H9 (cell line): ENCODE measurements at regions not wholly inside any gene's neighbourhood (a gene's known extent, or its start where the extent isn't known, plus 50 kb on each side); places are given as distances from the start of the nearest gene placed in this dataset.

Experiments used
- DNase-seq: peaks from one replicate; pipeline ENCODE4 v3.0.0-alpha.2; 2017
- H2AFZ ChIP-seq: one replicate; pipeline ENCODE4 v1.6.1; 2013; ENCODE audit warnings: mild to moderate bottlenecking, low read length, control low read depth, moderate library complexity
- H2AK5ac ChIP-seq: 2 replicates; pipeline ENCODE4 v1.6.1; 2013; ENCODE audit warnings: low read length, control low read depth, mixed read lengths; ENCODE audit not compliant: insufficient read length
- H2BK120ac ChIP-seq: one replicate; pipeline ENCODE4 v1.6.1; 2013; ENCODE audit warnings: low read depth, mild to moderate bottlenecking, low read length, control low read depth, inconsistent platforms; ENCODE audit not compliant: poor library complexity, severe bottlenecking
- H2BK12ac ChIP-seq: 2 replicates; pipeline ENCODE4 v1.6.1; 2013; ENCODE audit warnings: low read length, control low read depth, mixed read lengths, low read depth; ENCODE audit not compliant: insufficient read length
- H2BK15ac ChIP-seq: 2 replicates; pipeline ENCODE4 v1.6.1; 2013; ENCODE audit warnings: low read depth, low read length, control low read depth
- H2BK20ac ChIP-seq: one replicate; pipeline ENCODE4 v1.6.1; 2013; ENCODE audit warnings: low read depth, mild to moderate bottlenecking, low read length, control low read depth, inconsistent platforms; ENCODE audit not compliant: poor library complexity, severe bottlenecking
- H2BK5ac ChIP-seq: 2 replicates; pipeline ENCODE4 v1.6.1; 2013; ENCODE audit warnings: low read length, control low read depth, mixed read lengths; ENCODE audit not compliant: insufficient read length
- H3K14ac ChIP-seq: 2 replicates; pipeline ENCODE4 v1.6.1; 2013; ENCODE audit warnings: low read length, control low read depth; ENCODE audit not compliant: insufficient read depth
- H3K18ac ChIP-seq: 2 replicates; pipeline ENCODE4 v1.6.1; 2013; ENCODE audit warnings: low read depth, mild to moderate bottlenecking, mixed read lengths, low read length, control low read depth; ENCODE audit not compliant: insufficient read length
- H3K23ac ChIP-seq: 2 replicates; pipeline ENCODE4 v1.6.1; 2013; ENCODE audit warnings: low read length, control low read depth, mixed read lengths, low read depth; ENCODE audit not compliant: insufficient read length
- H3K23me2 ChIP-seq: 2 replicates; pipeline ENCODE4 v1.6.1; 2013; ENCODE audit warnings: low read depth, mild to moderate bottlenecking, mixed read lengths, low read length, control low read depth; ENCODE audit not compliant: insufficient read length, poor library complexity, severe bottlenecking
- H3K27ac ChIP-seq: 2 replicates; pipeline ENCODE4 v1.5.1; 2013; ENCODE audit warnings: low read length, control low read depth, mixed read lengths, low read depth; ENCODE audit not compliant: insufficient read length
- H3K27me3 ChIP-seq: 2 replicates; pipeline ENCODE4 v1.6.1; 2013; ENCODE audit warnings: low read length, control low read depth, inconsistent platforms; ENCODE audit not compliant: insufficient read depth
- H3K4ac ChIP-seq: 2 replicates; pipeline ENCODE4 v1.6.1; 2013; ENCODE audit warnings: low read depth, mild to moderate bottlenecking, control low read depth, inconsistent platforms, low read length, moderate library complexity
- H3K4me1 ChIP-seq: 2 replicates; pipeline ENCODE4 v1.6.1; 2013; ENCODE audit warnings: low read length, control low read depth, inconsistent platforms; ENCODE audit not compliant: insufficient read depth
- H3K4me2 ChIP-seq: 2 replicates; pipeline ENCODE4 v1.6.1; 2013; ENCODE audit warnings: low read length, control low read depth, mixed read lengths; ENCODE audit not compliant: insufficient read length, insufficient read depth
- H3K56ac ChIP-seq: 2 replicates; pipeline ENCODE4 v1.6.1; 2013; ENCODE audit warnings: low read depth, mild to moderate bottlenecking, mixed read lengths, low read length, control low read depth; ENCODE audit not compliant: insufficient read length
- H3K79me1 ChIP-seq: 2 replicates; pipeline ENCODE4 v1.6.1; 2013; ENCODE audit warnings: low read depth, mild to moderate bottlenecking, moderate library complexity, low read length, control low read depth, inconsistent platforms; ENCODE audit not compliant: insufficient read depth, poor library complexity, severe bottlenecking
- H3K79me2 ChIP-seq: 2 replicates; pipeline ENCODE4 v1.6.1; 2013; ENCODE audit warnings: low read length, control low read depth, inconsistent platforms; ENCODE audit not compliant: insufficient read depth
- H3K9ac ChIP-seq: 2 replicates; pipeline ENCODE4 v1.6.1; 2013; ENCODE audit warnings: low read length, control low read depth, mixed read lengths; ENCODE audit not compliant: insufficient read length; ENCODE audit errors: extremely low read depth
- H3K9me3 ChIP-seq: one replicate; pipeline ENCODE4 v1.6.1; 2013; ENCODE audit warnings: low read depth, low read length, inconsistent platforms; ENCODE audit not compliant: control insufficient read depth
- H3T11ph ChIP-seq: one replicate; pipeline ENCODE4 v1.6.1; 2013; ENCODE audit warnings: mild to moderate bottlenecking, low read length, control low read depth, inconsistent platforms
- H4K20me1 ChIP-seq: one replicate; pipeline ENCODE4 v1.6.1; 2013; ENCODE audit not compliant: control insufficient read depth, insufficient read length, insufficient read depth
- H4K5ac ChIP-seq: 2 replicates; pipeline ENCODE4 v1.6.1; 2013; ENCODE audit warnings: low read depth, mild to moderate bottlenecking, mixed read lengths, low read length, control low read depth; ENCODE audit not compliant: insufficient read length
- H4K8ac ChIP-seq: replicated peaks from 2 replicates; pipeline ENCODE4 v1.6.1; 2013; ENCODE audit warnings: low read length, control low read depth, mixed read lengths, low read depth; ENCODE audit not compliant: insufficient read length
- H4K91ac ChIP-seq: 2 replicates; pipeline ENCODE4 v1.6.1; 2013; ENCODE audit warnings: low read depth, mild to moderate bottlenecking, moderate library complexity, mixed read lengths, low read length, control low read depth; ENCODE audit not compliant: insufficient read length
- H3K27ac Mint-ChIP-seq, 3 experiments: 2 replicates in 2 of 3; 3 replicates in 1 of 3; pipeline ENCODE4 v1.8.0; 2020 to 2021; ENCODE audit warnings: mixed read lengths in 3 of 3, mild to moderate bottlenecking in 1 of 3, moderate library complexity in 1 of 3
- H3K27me3 Mint-ChIP-seq: 2 replicates; pipeline ENCODE4 v1.8.0; 2021; ENCODE audit warnings: low read depth, mild to moderate bottlenecking, moderate library complexity, mixed read lengths
- H3K36me3 Mint-ChIP-seq, 3 experiments: 2 replicates in 2 of 3; 3 replicates in 1 of 3; pipeline ENCODE4 v1.8.0; 2020 to 2021; ENCODE audit warnings: low read depth in 3 of 3, mixed read lengths in 3 of 3; ENCODE audit not compliant: insufficient read depth in 1 of 3
- H3K4me1 Mint-ChIP-seq, 2 experiments: 2 replicates each; pipeline ENCODE4 v1.8.0; 2020; ENCODE audit warnings: mixed read lengths in 2 of 2
- H3K4me3 Mint-ChIP-seq, 2 experiments: 2 replicates in 1 of 2; 3 replicates in 1 of 2; pipeline ENCODE4 v1.8.0; 2020 to 2021; ENCODE audit warnings: mild to moderate bottlenecking in 2 of 2, mixed read lengths in 2 of 2, moderate library complexity in 1 of 2
- H3K9me3 Mint-ChIP-seq, 2 experiments: 2 replicates in 1 of 2; 3 replicates in 1 of 2; pipeline ENCODE4 v1.8.0; 2020; ENCODE audit warnings: mild to moderate bottlenecking in 2 of 2, mixed read lengths in 2 of 2, moderate library complexity in 1 of 2
- WGBS: extraction: QIAGEN DNeasy Blood & Tissue Kit; methylation state at CpG from one replicate; pipeline ENCODE4 v1.1.7; 2013; ENCODE audit warnings: missing lambda C conversion rate, low lambda C conversion rate, mixed read lengths; ENCODE audit not compliant: insufficient read length; ENCODE audit errors: extremely low coverage; 5-methylcytosine and 5-hydroxymethylcytosine counted together
- TF ChIP-seq, protein P1 (sequence below): fragments of 200-600 bp; sonication (generic); conservative IDR thresholded peaks from 3 replicates; pipeline ENCODE4 v1.8.0; 2021; ENCODE audit warnings: antibody characterized with exemption, mild to moderate bottlenecking

DNA sequence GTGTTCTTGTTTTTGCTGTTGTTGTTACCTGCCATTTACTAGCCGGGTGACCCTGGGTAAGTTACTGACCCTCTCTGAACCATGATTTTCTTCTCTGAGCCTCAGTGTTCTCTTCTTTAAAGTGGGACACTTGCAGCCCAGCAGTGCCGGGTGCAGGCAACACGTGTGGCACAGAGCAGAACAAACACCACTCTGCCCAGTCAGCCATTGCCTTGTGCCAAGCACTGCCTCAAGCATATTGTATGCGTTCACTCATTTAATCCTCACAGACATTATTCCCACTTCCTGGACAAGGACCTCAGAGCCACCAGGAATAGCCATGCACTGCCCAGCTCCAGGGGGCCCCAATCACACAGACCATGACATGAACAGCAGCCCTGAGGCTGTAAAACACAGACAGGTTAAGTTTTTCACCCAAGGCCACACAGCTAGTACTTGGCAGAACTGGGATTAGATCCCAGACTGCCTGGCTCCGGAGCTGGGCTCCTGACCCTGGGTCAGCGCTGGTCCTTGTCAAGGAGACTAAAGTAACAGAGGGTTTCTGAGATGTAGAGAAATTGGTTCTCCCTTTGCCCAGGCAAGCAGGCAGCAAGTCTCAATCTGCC is 74.0 kb upstream of the PTPN1 start:
- Histone ChIP-seq H3K23me2 (no peaks in the 10 kb centered on the region), H2AK5ac (no peak overlapping the region), H3K14ac (no peak overlapping the region), H4K91ac (no peak overlapping the region), H4K8ac (no peak overlapping the region), H3K79me1 (no peaks in the 10 kb centered on the region), H3K4me1 (no peaks in the 10 kb centered on the region), H3T11ph (no peak overlapping the region), H3K23ac (no peak overlapping the region), H2BK20ac (no peak overlapping the region), H3K4ac (no peak overlapping the region), H3K56ac (no peak overlapping the region), H3K18ac (no peak overlapping the region), H2BK120ac (no peak overlapping the region), H4K20me1 (no peaks in the 10 kb centered on the region), H3K4me2 (no peak overlapping the region), H3K79me2 (no peaks in the 10 kb centered on the region), H3K27me3 (no peaks in the 10 kb centered on the region), H3K27ac (no peak overlapping the region), H2BK12ac (no peak overlapping the region), H3K9me3 (no peaks in the 10 kb centered on the region), H4K5ac (no peak overlapping the region), H2BK5ac (no peak overlapping the region), H2AFZ (no peak overlapping the region), H3K9ac (no peak overlapping the region), H2BK15ac (no peak overlapping the region)
- Mint-ChIP-seq H3K4me3 (no peak overlapping the region), H3K9me3 (no peaks in the 10 kb centered on the region; a peak in 1 of 5 replicates), H3K36me3 (no peaks in the 10 kb centered on the region), H3K27me3 (no peaks in the 10 kb centered on the region), H3K4me1 (peaks cover 20 to 30% of the 10 kb centered on the region in 2 experiments), H3K27ac (no peak overlapping the region; a peak in 1 of 7 replicates)
- DNase-seq, result no peak
- TF ChIP-seq, protein P1, sequence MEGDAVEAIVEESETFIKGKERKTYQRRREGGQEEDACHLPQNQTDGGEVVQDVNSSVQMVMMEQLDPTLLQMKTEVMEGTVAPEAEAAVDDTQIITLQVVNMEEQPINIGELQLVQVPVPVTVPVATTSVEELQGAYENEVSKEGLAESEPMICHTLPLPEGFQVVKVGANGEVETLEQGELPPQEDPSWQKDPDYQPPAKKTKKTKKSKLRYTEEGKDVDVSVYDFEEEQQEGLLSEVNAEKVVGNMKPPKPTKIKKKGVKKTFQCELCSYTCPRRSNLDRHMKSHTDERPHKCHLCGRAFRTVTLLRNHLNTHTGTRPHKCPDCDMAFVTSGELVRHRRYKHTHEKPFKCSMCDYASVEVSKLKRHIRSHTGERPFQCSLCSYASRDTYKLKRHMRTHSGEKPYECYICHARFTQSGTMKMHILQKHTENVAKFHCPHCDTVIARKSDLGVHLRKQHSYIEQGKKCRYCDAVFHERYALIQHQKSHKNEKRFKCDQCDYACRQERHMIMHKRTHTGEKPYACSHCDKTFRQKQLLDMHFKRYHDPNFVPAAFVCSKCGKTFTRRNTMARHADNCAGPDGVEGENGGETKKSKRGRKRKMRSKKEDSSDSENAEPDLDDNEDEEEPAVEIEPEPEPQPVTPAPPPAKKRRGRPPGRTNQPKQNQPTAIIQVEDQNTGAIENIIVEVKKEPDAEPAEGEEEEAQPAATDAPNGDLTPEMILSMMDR, result no peak
- WGBS, result no CpG with 5 or more reads among the region's 6 CpGs
